Fibroblast of lung (primary cell): ENCODE measurements at regions not wholly inside any gene's neighbourhood (a gene's known extent, or its start where the extent isn't known, plus 50 kb on each side); places are given as distances from the start of the nearest gene placed in this dataset.

Experiments
- DNase-seq, 2 donors: peaks; one replicate each; pipeline versions ENCODE4 v3.0.0 to v3.0.0-alpha.2; 2010; ENCODE audit warnings: low read depth in 2 of 2
- H2AFZ ChIP-seq: 2 replicates; pipeline ENCODE4 v1.5.1; 2012; ENCODE audit warnings: low read length, control low read depth, inconsistent platforms
- H3K27ac ChIP-seq: 2 replicates; pipeline ENCODE4 v1.5.1; 2011; ENCODE audit warnings: low read length, control low read depth; ENCODE audit not compliant: insufficient read depth
- H3K27me3 ChIP-seq: 2 replicates; pipeline ENCODE4 v1.5.1; 2011; ENCODE audit warnings: mild to moderate bottlenecking, low read length; ENCODE audit not compliant: control insufficient read depth, insufficient read depth
- H3K36me3 ChIP-seq: 2 replicates; pipeline ENCODE4 v1.5.1; 2011; ENCODE audit warnings: low read length; ENCODE audit not compliant: control insufficient read depth, insufficient read depth
- H3K4me1 ChIP-seq: 2 replicates; pipeline ENCODE4 v1.5.1; 2011; ENCODE audit warnings: low read length; ENCODE audit not compliant: control insufficient read depth, insufficient read depth; ENCODE audit errors: extremely low read depth
- H3K4me2 ChIP-seq: 2 replicates; pipeline ENCODE4 v1.5.1; 2011; ENCODE audit warnings: low read length, control low read depth; ENCODE audit not compliant: insufficient read depth; ENCODE audit errors: extremely low read depth
- H3K4me3 ChIP-seq, 4 experiments: fragments of 200-600 bp in 1 of 4; sonication (generic) in 1 of 4; replicated peaks in 1 of 4; 2 replicates each; pipeline ENCODE4 v1.5.1; 2011 to 2016; ENCODE audit warnings: low read length in 4 of 4, low read depth in 3 of 4, mild to moderate bottlenecking in 3 of 4, control low read depth in 2 of 4, inconsistent platforms in 1 of 4, mixed read lengths in 1 of 4; ENCODE audit not compliant: insufficient read depth in 1 of 4; ENCODE audit errors: control extremely low read depth in 1 of 4
- H3K79me2 ChIP-seq: 2 replicates; pipeline ENCODE4 v1.5.1; 2012; ENCODE audit warnings: mild to moderate bottlenecking, low read length, inconsistent platforms; ENCODE audit not compliant: control insufficient read depth, insufficient read depth
- H3K9ac ChIP-seq: 2 replicates; pipeline ENCODE4 v1.5.1; 2011; ENCODE audit warnings: mild to moderate bottlenecking, low read length, control low read depth; ENCODE audit not compliant: insufficient read depth
- H3K9me3 ChIP-seq: 2 replicates; pipeline ENCODE4 v1.5.1; 2012; ENCODE audit warnings: low read depth, low read length; ENCODE audit not compliant: control insufficient read depth, insufficient read depth
- H4K20me1 ChIP-seq: 2 replicates; pipeline ENCODE4 v1.5.1; 2011; ENCODE audit warnings: low read length; ENCODE audit not compliant: control insufficient read depth, insufficient read depth; ENCODE audit errors: extremely low read depth
- EZH2 ChIP-seq: IDR thresholded peaks from 2 replicates; pipeline ENCODE4 v1.5.1; 2012; ENCODE audit warnings: low read length, control low read depth, mild to moderate bottlenecking; ENCODE audit errors: missing control alignments
- TF ChIP-seq, protein P1 (sequence below), 2 donors: IDR thresholded peaks in 1 of 2; conservative IDR thresholded peaks in 1 of 2; 1 replicate in 1 of 2; 2 replicates in 1 of 2; pipeline ENCODE4 v1.5.1; 2011 to 2012; ENCODE audit warnings: low read length in 2 of 2, control low read depth in 1 of 2, inconsistent platforms in 1 of 2, low read depth in 1 of 2, mild to moderate bottlenecking in 1 of 2

- Histone ChIP-seq H2AFZ (no peak overlapping the region), H4K20me1 (no peaks in the 10 kb centered on the region), H3K4me1 (no peaks in the 10 kb centered on the region), H3K4me2 (no peak overlapping the region), H3K79me2 (no peaks in the 10 kb centered on the region), H3K27ac (no peak overlapping the region), H3K4me3 (no peak overlapping the region), H3K36me3 (no peaks in the 10 kb centered on the region), H3K27me3 (no peaks in the 10 kb centered on the region), H3K9ac (no peak overlapping the region), H3K9me3 (no peaks in the 10 kb centered on the region)
- DNase-seq, result no peak
- TF ChIP-seq, protein P1, sequence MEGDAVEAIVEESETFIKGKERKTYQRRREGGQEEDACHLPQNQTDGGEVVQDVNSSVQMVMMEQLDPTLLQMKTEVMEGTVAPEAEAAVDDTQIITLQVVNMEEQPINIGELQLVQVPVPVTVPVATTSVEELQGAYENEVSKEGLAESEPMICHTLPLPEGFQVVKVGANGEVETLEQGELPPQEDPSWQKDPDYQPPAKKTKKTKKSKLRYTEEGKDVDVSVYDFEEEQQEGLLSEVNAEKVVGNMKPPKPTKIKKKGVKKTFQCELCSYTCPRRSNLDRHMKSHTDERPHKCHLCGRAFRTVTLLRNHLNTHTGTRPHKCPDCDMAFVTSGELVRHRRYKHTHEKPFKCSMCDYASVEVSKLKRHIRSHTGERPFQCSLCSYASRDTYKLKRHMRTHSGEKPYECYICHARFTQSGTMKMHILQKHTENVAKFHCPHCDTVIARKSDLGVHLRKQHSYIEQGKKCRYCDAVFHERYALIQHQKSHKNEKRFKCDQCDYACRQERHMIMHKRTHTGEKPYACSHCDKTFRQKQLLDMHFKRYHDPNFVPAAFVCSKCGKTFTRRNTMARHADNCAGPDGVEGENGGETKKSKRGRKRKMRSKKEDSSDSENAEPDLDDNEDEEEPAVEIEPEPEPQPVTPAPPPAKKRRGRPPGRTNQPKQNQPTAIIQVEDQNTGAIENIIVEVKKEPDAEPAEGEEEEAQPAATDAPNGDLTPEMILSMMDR (conservative IDR thresholded peaks at IDR 0.05 in 1 of 2, IDR thresholded peaks at IDR 0.05 in 1 of 2; ENCODE audit: low read depth in 1 of 2, low read length in 2 of 2), result no peak
- TF ChIP-seq EZH2, result no peak
These were observed 486.4 kb downstream of the BCL11B start for GRCh38 chr14:98785578-98785977.

DNA sequence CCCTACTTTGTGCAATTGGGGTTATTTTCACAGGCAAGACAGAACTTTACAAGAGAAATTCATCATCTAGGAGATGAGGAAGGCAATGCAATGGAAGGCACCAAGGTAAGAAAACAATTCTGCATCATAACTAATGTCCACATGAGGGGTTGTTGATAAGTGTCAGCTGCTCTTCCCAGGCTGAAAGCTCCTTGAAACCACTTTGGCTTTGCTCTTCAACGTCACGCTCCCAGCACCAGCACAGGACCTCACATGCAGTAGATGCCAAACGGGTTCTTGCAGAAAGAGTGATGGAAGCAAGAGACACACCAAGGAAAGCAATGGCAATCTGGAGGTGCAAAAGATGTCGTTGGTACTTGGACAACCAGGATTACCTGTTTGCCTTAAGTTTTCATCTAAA is 485.5 kb downstream of the BCL11B start:
- no peaks in the 10 kb centered on the region for H3K79me2 ChIP-seq
- no peaks in the 10 kb centered on the region for H4K20me1 ChIP-seq
- no peak for TF ChIP-seq EZH2
- TF ChIP-seq, protein P1 (conservative IDR thresholded peaks at IDR 0.05 in 1 of 2, IDR thresholded peaks at IDR 0.05 in 1 of 2; ENCODE audit: low read depth in 1 of 2, low read length in 2 of 2), result no peak

DNA sequence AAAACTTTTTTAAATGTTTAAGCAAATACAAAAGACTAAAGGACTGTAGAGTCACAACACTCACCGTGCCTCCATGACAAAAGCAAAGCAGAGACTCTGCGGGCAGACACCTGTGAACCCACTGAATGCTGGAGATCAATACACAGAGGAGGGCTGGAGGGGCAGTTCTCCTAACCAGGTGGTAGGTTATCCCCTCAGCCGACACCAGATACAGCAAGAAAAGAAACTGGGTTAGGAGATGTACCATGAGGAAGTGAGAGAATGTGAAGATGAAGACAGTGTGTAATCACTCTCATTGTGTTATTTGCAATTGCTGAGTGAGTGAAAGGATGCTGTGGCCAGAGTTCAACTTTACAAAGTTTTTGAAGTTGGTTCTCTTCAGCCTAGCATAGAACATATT is 480.3 kb downstream of the BCL11B start:
- Histone ChIP-seq H2AFZ (no peak overlapping the region), H3K4me2 (no peak overlapping the region), H3K79me2 (no peaks in the 10 kb centered on the region), H3K27ac (no peak overlapping the region), H4K20me1 (no peaks in the 10 kb centered on the region), H3K27me3 (no peaks in the 10 kb centered on the region), H3K4me3 (no peak overlapping the region), H3K36me3 (no peaks in the 10 kb centered on the region), H3K9ac (no peak overlapping the region), H3K9me3 (no peaks in the 10 kb centered on the region), H3K4me1 (no peaks in the 10 kb centered on the region)
- TF ChIP-seq EZH2, result no peak
- TF ChIP-seq, protein P1 (conservative IDR thresholded peaks at IDR 0.05 in 1 of 2, IDR thresholded peaks at IDR 0.05 in 1 of 2; ENCODE audit: low read depth in 1 of 2, low read length in 2 of 2), result no peak
- DNase-seq, result no peak

More for the DNA sequence above, 485.5 kb downstream of the BCL11B start:
- H3K36me3 ChIP-seq, result no peaks in the 10 kb centered on the region
- H3K9me3 ChIP-seq, result no peaks in the 10 kb centered on the region
- no peak overlapping the region for H3K27ac ChIP-seq
- no peak overlapping the region for H2AFZ ChIP-seq
- no peaks in the 10 kb centered on the region for H3K27me3 ChIP-seq
- H3K4me3 ChIP-seq, result no peak overlapping the region
- no peak overlapping the region for H3K9ac ChIP-seq
- no peak for DNase-seq
- H3K4me2 ChIP-seq, result no peak overlapping the region
- H3K4me1 ChIP-seq, result no peaks in the 10 kb centered on the region
